Trophoblast cell (in vitro differentiated cells and primary cell): ENCODE measurements at regions not wholly inside any gene's neighbourhood (a gene's known extent, or its start where the extent isn't known, plus 50 kb on each side); places are given as distances from the start of the nearest gene placed in this dataset.

Source experiments
- DNase-seq, 2 donors: peaks; one replicate each; pipeline ENCODE4 v3.0.0-alpha.2; 2016
- H2AFZ ChIP-seq: 2 replicates; pipeline ENCODE4 v1.6.1; 2013; ENCODE audit warnings: low read length, moderate library complexity, mild to moderate bottlenecking; ENCODE audit not compliant: insufficient read depth, poor library complexity
- H2AK5ac ChIP-seq: 2 replicates; pipeline ENCODE4 v1.6.1; 2013; ENCODE audit warnings: mild to moderate bottlenecking, low read length
- H2BK120ac ChIP-seq: 2 replicates; pipeline ENCODE4 v1.6.1; 2013; ENCODE audit warnings: low read length, mild to moderate bottlenecking, moderate library complexity; ENCODE audit not compliant: insufficient read depth, poor library complexity
- H2BK12ac ChIP-seq: 2 replicates; pipeline ENCODE4 v1.6.1; 2013; ENCODE audit warnings: mild to moderate bottlenecking, low read length, moderate library complexity
- H2BK5ac ChIP-seq: 2 replicates; pipeline ENCODE4 v1.6.1; 2013; ENCODE audit warnings: low read length, low read depth, moderate library complexity, mild to moderate bottlenecking; ENCODE audit not compliant: poor library complexity
- H3K14ac ChIP-seq: 2 replicates; pipeline ENCODE4 v1.6.1; 2013; ENCODE audit warnings: mild to moderate bottlenecking, low read length
- H3K18ac ChIP-seq: 2 replicates; pipeline ENCODE4 v1.6.1; 2013; ENCODE audit warnings: mild to moderate bottlenecking, low read length
- H3K23ac ChIP-seq: 2 replicates; pipeline ENCODE4 v1.6.1; 2013; ENCODE audit warnings: low read length
- H3K27ac ChIP-seq: 2 replicates; pipeline ENCODE4 v1.5.1; 2013; ENCODE audit warnings: low read depth, mild to moderate bottlenecking, inconsistent platforms, low read length, moderate library complexity
- H3K27me3 ChIP-seq: 2 replicates; pipeline ENCODE4 v1.6.1; 2013; ENCODE audit warnings: inconsistent platforms, mild to moderate bottlenecking, low read length, moderate library complexity; ENCODE audit not compliant: insufficient read depth
- H3K36me3 ChIP-seq, 2 experiments: 1 replicate in 1 of 2; 2 replicates in 1 of 2; pipeline ENCODE4 v1.6.1; 2013; ENCODE audit warnings: low read length in 2 of 2, mild to moderate bottlenecking in 2 of 2, moderate library complexity in 1 of 2; ENCODE audit not compliant: insufficient read depth in 2 of 2, control insufficient read depth in 1 of 2
- H3K4ac ChIP-seq: 2 replicates; pipeline ENCODE4 v1.6.1; 2013; ENCODE audit warnings: low read depth, mild to moderate bottlenecking, low read length, moderate library complexity
- H3K4me1 ChIP-seq, 2 experiments: 1 replicate in 1 of 2; 2 replicates in 1 of 2; pipeline ENCODE4 v1.6.1; 2013; ENCODE audit warnings: low read length in 2 of 2, mild to moderate bottlenecking in 2 of 2, moderate library complexity in 1 of 2; ENCODE audit not compliant: insufficient read depth in 2 of 2, control insufficient read depth in 1 of 2
- H3K4me2 ChIP-seq: 2 replicates; pipeline ENCODE4 v1.6.1; 2013; ENCODE audit warnings: inconsistent platforms, mild to moderate bottlenecking, low read length, moderate library complexity
- H3K4me3 ChIP-seq: 2 replicates; pipeline ENCODE4 v1.5.1; 2013; ENCODE audit warnings: mild to moderate bottlenecking, low read depth, low read length, inconsistent platforms
- H3K79me1 ChIP-seq: one replicate; pipeline ENCODE4 v1.6.1; 2013; ENCODE audit warnings: low read length
- H3K79me2 ChIP-seq: 2 replicates; pipeline ENCODE4 v1.6.1; 2013; ENCODE audit warnings: low read length, mild to moderate bottlenecking; ENCODE audit not compliant: control insufficient read depth, insufficient read depth, poor library complexity
- H3K9ac ChIP-seq: 2 replicates; pipeline ENCODE4 v1.6.1; 2013; ENCODE audit warnings: mild to moderate bottlenecking, low read length
- H3K9me3 ChIP-seq: 2 replicates; pipeline ENCODE4 v1.6.1; 2013; ENCODE audit warnings: low read depth, mild to moderate bottlenecking, control low read depth, inconsistent platforms, low read length; ENCODE audit not compliant: insufficient read depth
- H4K12ac ChIP-seq: 2 replicates; pipeline ENCODE4 v1.6.1; 2013; ENCODE audit warnings: low read depth, mild to moderate bottlenecking, low read length, moderate library complexity
- H4K8ac ChIP-seq: 2 replicates; pipeline ENCODE4 v1.6.1; 2013; ENCODE audit warnings: low read depth, mild to moderate bottlenecking, low read length, moderate library complexity
- H4K91ac ChIP-seq: one replicate; pipeline ENCODE4 v1.6.1; 2013; ENCODE audit warnings: low read depth, mild to moderate bottlenecking, low read length, moderate library complexity
- WGBS: extraction: QIAGEN DNeasy Blood & Tissue Kit; methylation state at CpG from one replicate; pipeline ENCODE4 v1.1.7; 2013; ENCODE audit warnings: missing lambda C conversion rate; ENCODE audit not compliant: insufficient read length, insufficient coverage; ENCODE audit errors: extremely low coverage; 5-methylcytosine and 5-hydroxymethylcytosine counted together

GRCh38 chr15:70159001-70159712 lies 61.4 kb upstream of the TLE3 start:
- peaks cover 9% of the 10 kb centered on the region for H3K79me1 ChIP-seq
- H3K9ac ChIP-seq, result no peak overlapping the region
- no peak overlapping the region for H3K14ac ChIP-seq
- H3K36me3 ChIP-seq, result no peaks in the 10 kb centered on the region
- H3K9me3 ChIP-seq, result no peaks in the 10 kb centered on the region
- no peak overlapping the region for H3K4me2 ChIP-seq
- H2AFZ ChIP-seq, result no peak overlapping the region
- no peak overlapping the region for H3K18ac ChIP-seq
- no peak overlapping the region for H3K4me3 ChIP-seq
- peak overlapping the region; percentile 22 for H2BK12ac ChIP-seq
- H3K27me3 ChIP-seq, result no peaks in the 10 kb centered on the region
- H3K4me1 ChIP-seq, result peaks cover 21 to 27% of the 10 kb centered on the region in 2 experiments
- H4K8ac ChIP-seq, result no peak overlapping the region
- H3K4ac ChIP-seq, result no peak overlapping the region
- no peak for DNase-seq
- no peak overlapping the region for H3K27ac ChIP-seq
- H2AK5ac ChIP-seq, result no peak overlapping the region
- H4K91ac ChIP-seq, result no peak overlapping the region
- no CpG with 5 or more reads among the region's 9 CpGs for WGBS
- no peak overlapping the region for H3K23ac ChIP-seq
- no peak overlapping the region for H2BK5ac ChIP-seq
- H3K79me2 ChIP-seq, result peaks cover 2% of the 10 kb centered on the region
- H4K12ac ChIP-seq, result no peak overlapping the region
- H2BK120ac ChIP-seq, result no peak overlapping the region

- Histone ChIP-seq H2BK5ac (no peak overlapping the region), H3K18ac (no peak overlapping the region), H3K9ac (no peak overlapping the region), H3K4me1 (peaks cover 21 to 33% of the 10 kb centered on the region in 2 experiments), H2AK5ac (no peak overlapping the region), H3K27me3 (no peaks in the 10 kb centered on the region), H3K79me2 (peaks cover 2% of the 10 kb centered on the region), H3K4me2 (no peak overlapping the region), H4K12ac (no peak overlapping the region), H4K8ac (no peak overlapping the region), H2AFZ (no peak overlapping the region), H2BK12ac (no peak overlapping the region), H3K36me3 (no peaks in the 10 kb centered on the region), H3K23ac (no peak overlapping the region), H3K4ac (no peak overlapping the region), H3K9me3 (no peaks in the 10 kb centered on the region), H3K14ac (no peak overlapping the region), H2BK120ac (peak overlapping the region; percentile 26), H3K27ac (no peak overlapping the region), H4K91ac (peak overlapping the region; percentile 64), H3K4me3 (no peak overlapping the region), H3K79me1 (peaks cover 9% of the 10 kb centered on the region)
- DNase-seq, result no peak
- WGBS, result no CpG with 5 or more reads among the region's 9 CpGs
These were observed 60.7 kb upstream of the TLE3 start for GRCh38 chr15:70158309-70159000.

GRCh38 chr15:70156671-70157271 lies 59.1 kb upstream of the TLE3 start:
- no peak overlapping the region for H4K8ac ChIP-seq
- H3K79me2 ChIP-seq, result peaks cover 2% of the 10 kb centered on the region
- no peak overlapping the region for H2AFZ ChIP-seq
- no peak overlapping the region for H3K4ac ChIP-seq
- no peak overlapping the region for H3K23ac ChIP-seq
- H3K4me3 ChIP-seq, result no peak overlapping the region
- H4K91ac ChIP-seq, result no peak overlapping the region
- no peak overlapping the region for H4K12ac ChIP-seq
- H3K27ac ChIP-seq, result no peak overlapping the region
- H3K27me3 ChIP-seq, result no peaks in the 10 kb centered on the region
- H2AK5ac ChIP-seq, result no peak overlapping the region
- no peaks in the 10 kb centered on the region for H3K9me3 ChIP-seq
- H3K4me1 ChIP-seq, result peaks cover 21 to 36% of the 10 kb centered on the region in 2 experiments
- WGBS, result no CpG with 5 or more reads among the region's 17 CpGs
- no peak overlapping the region for H2BK120ac ChIP-seq
- DNase-seq, result no peak
- no peak overlapping the region for H3K9ac ChIP-seq
- no peak overlapping the region for H2BK5ac ChIP-seq
- no peak overlapping the region for H3K14ac ChIP-seq
- H3K36me3 ChIP-seq, result no peaks in the 10 kb centered on the region
- H3K79me1 ChIP-seq, result peaks cover 11% of the 10 kb centered on the region
- no peak overlapping the region for H3K18ac ChIP-seq
- H3K4me2 ChIP-seq, result no peak overlapping the region
- H2BK12ac ChIP-seq, result no peak overlapping the region

GRCh38 chr15:70154718-70155347 lies 57.1 kb upstream of the TLE3 start:
- peak overlapping the region; percentile 58 for H2BK5ac ChIP-seq
- no CpG with 5 or more reads among the region's 12 CpGs for WGBS
- no peak overlapping the region for H2AFZ ChIP-seq
- H3K23ac ChIP-seq, result no peak overlapping the region
- H3K4me3 ChIP-seq, result no peak overlapping the region
- peak overlapping the region; percentile 70 for H4K91ac ChIP-seq
- H3K9me3 ChIP-seq, result no peaks in the 10 kb centered on the region
- peaks cover 12% of the 10 kb centered on the region for H3K79me1 ChIP-seq
- peak overlapping the region; percentile 74 for H2BK120ac ChIP-seq
- peak overlapping the region; percentile 31 for H2AK5ac ChIP-seq
- peaks cover 2% of the 10 kb centered on the region for H3K79me2 ChIP-seq
- H3K4me2 ChIP-seq, result peak overlapping the region; percentile 51
- H3K4me1 ChIP-seq, result peaks cover 21 to 36% of the 10 kb centered on the region in 2 experiments
- no peaks in the 10 kb centered on the region for H3K27me3 ChIP-seq
- no peak overlapping the region for H4K12ac ChIP-seq
- peak overlapping the region; percentile 72 for H3K14ac ChIP-seq
- no peak for DNase-seq
- H3K9ac ChIP-seq, result no peak overlapping the region
- peak overlapping the region; percentile 75 for H4K8ac ChIP-seq
- peak overlapping the region; percentile 71 for H3K18ac ChIP-seq
- H3K4ac ChIP-seq, result no peak overlapping the region
- H3K27ac ChIP-seq, result peak overlapping the region; percentile 88
- H2BK12ac ChIP-seq, result peak overlapping the region; percentile 79
- H3K36me3 ChIP-seq, result no peaks in the 10 kb centered on the region
